GM23248 (cell line): ENCODE measurements at regions not wholly inside any gene's neighbourhood (a gene's known extent, or its start where the extent isn't known, plus 50 kb on each side); places are given as distances from the start of the nearest gene placed in this dataset.

Experiments used
- DNase-seq: peaks from one replicate; pipeline ENCODE4 v3.0.0-alpha.2; 2015
- H2AFZ ChIP-seq: fragments of 200-600 bp; sonication (generic); 2 replicates; pipeline ENCODE4 v1.6.1; 2016; ENCODE audit warnings: antibody characterized with exemption
- H3F3A ChIP-seq: fragments of 200-600 bp; sonication (generic); 2 replicates; pipeline ENCODE4 v1.6.1; 2016; ENCODE audit warnings: mild to moderate bottlenecking, antibody characterized with exemption, mixed run types; ENCODE audit not compliant: insufficient read depth
- H3K27ac ChIP-seq: fragments of 200-600 bp; sonication (generic); 2 replicates; pipeline ENCODE4 v1.5.1; 2016; ENCODE audit warnings: mild to moderate bottlenecking
- H3K27me3 ChIP-seq: fragments of 200-600 bp; sonication (generic); replicated peaks from 2 replicates; pipeline ENCODE4 v1.6.1; 2016; ENCODE audit warnings: mild to moderate bottlenecking; ENCODE audit not compliant: insufficient read depth
- H3K36me3 ChIP-seq: fragments of 200-600 bp; sonication (generic); 2 replicates; pipeline ENCODE4 v1.6.1; 2016; ENCODE audit warnings: low read depth, mild to moderate bottlenecking
- H3K4me1 ChIP-seq: fragments of 200-600 bp; sonication (generic); 2 replicates; pipeline ENCODE4 v1.6.1; 2016; ENCODE audit warnings: mild to moderate bottlenecking; ENCODE audit not compliant: insufficient read depth
- H3K4me2 ChIP-seq: fragments of 200-600 bp; sonication (generic); one replicate; pipeline ENCODE4 v1.6.1; 2016; ENCODE audit warnings: mild to moderate bottlenecking; ENCODE audit not compliant: unreplicated experiment
- H3K4me3 ChIP-seq: fragments of 200-600 bp; sonication (generic); 2 replicates; pipeline ENCODE4 v1.5.1; 2016; ENCODE audit warnings: mild to moderate bottlenecking
- H3K79me2 ChIP-seq: fragments of 200-600 bp; sonication (generic); 2 replicates; pipeline ENCODE4 v1.6.1; 2016; ENCODE audit warnings: mild to moderate bottlenecking; ENCODE audit not compliant: insufficient read depth
- H3K9ac ChIP-seq: fragments of 200-600 bp; sonication (generic); 2 replicates; pipeline ENCODE4 v1.6.1; 2016; ENCODE audit warnings: mild to moderate bottlenecking
- H3K9me2 ChIP-seq: fragments of 200-600 bp; sonication (generic); 2 replicates; pipeline ENCODE4 v1.6.1; 2016; ENCODE audit warnings: mixed run types, mild to moderate bottlenecking, moderate library complexity; ENCODE audit not compliant: insufficient read depth
- H3K9me3 ChIP-seq: fragments of 200-600 bp; sonication (generic); one replicate; pipeline ENCODE4 v1.6.1; 2017; ENCODE audit warnings: low read depth
- H4K20me1 ChIP-seq: fragments of 200-600 bp; sonication (generic); 2 replicates; pipeline ENCODE4 v1.6.0; 2016; ENCODE audit not compliant: insufficient read depth
- EZH2 ChIP-seq: fragments of 200-600 bp; sonication (generic); IDR thresholded peaks from 2 replicates; pipeline ENCODE4 v1.6.1; 2018; ENCODE audit warnings: antibody characterized with exemption, mild to moderate bottlenecking; ENCODE audit not compliant: insufficient read depth, poor library complexity, severe bottlenecking
- EZH2phosphoT487 ChIP-seq: fragments of 200-600 bp; sonication (generic); IDR thresholded peaks from 2 replicates; pipeline ENCODE4 v1.6.1; 2018; ENCODE audit warnings: antibody characterized with exemption, moderate library complexity, mild to moderate bottlenecking, low read depth; ENCODE audit not compliant: insufficient read depth
- WGBS, 2 experiments: methylation state at CpG; one replicate each; pipeline ENCODE4 v1.1.6; 2015 to 2017; ENCODE audit warnings: low lambda C conversion rate in 2 of 2, low coverage in 1 of 2; ENCODE audit errors: missing lambda C conversion rate in 2 of 2; 5-methylcytosine and 5-hydroxymethylcytosine counted together
- in situ Hi-C: fragments of 300-500 bp; cut with MboI; formaldehyde crosslinking; loops from 2 replicates; pipeline ENCODE4 v1.15.0; 2020

DNA sequence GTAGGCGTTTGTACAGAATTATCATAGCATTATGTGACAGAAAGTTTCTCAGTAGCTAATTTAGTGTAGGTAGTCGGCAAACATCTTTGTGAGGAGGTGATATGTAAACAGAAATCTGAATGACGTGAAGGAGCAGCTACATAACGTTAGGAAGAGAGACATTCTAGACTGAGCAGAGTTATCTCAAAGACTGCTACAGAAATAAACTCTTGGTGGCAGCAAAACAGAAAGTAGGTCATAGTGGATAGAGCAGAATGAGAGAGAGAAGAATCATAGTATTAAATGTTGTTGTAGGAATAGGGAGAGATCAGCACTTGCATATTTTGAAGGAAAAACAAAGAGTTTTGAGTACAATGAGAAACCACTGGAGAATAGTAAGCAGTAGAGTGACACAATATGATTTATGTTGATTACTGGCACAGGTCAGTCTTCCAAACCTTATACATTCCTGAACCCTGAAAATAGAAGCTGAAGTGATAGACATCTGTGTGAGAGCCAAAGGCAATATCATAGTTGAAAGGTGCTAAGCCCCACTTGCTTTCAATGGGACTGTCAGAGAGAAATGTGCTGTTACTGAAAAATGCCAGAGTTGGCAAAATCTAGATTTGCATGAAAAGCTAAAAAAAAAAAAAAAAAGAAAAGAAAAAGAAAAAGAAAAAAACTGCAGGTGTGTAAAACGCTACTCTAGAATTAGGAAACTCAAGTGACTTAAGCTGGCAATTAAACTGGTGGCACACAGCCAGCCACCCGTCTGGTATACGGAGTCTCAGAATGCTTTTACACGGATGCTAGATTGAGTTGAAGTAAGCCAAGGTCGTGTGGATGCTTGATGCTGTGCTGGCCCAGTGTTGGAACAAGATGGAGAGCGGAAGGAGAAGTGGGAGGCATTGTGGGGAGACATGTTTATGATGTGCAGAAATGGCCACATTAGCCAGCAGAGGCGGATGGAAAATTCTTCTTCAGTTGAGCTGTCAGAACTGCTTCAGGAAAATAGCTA lies 750.2 kb upstream of the HS3ST1 start:
- in situ Hi-C loops = no loop called here
- no peaks in the 10 kb centered on the region for H3K79me2 ChIP-seq
- no peaks in the 10 kb centered on the region for H3K27me3 ChIP-seq
- H2AFZ ChIP-seq = no peak overlapping the region
- H3K4me1 ChIP-seq = no peaks in the 10 kb centered on the region
- no peak overlapping the region for H3K4me3 ChIP-seq
- WGBS, 2 experiments = 9 to 12% methylated on average over 11 of the region's 11 CpGs
- no peak overlapping the region for H3K9ac ChIP-seq
- H3F3A ChIP-seq = no peaks in the 10 kb centered on the region
- H4K20me1 ChIP-seq = no peaks in the 10 kb centered on the region
- H3K36me3 ChIP-seq = no peaks in the 10 kb centered on the region
- H3K9me3 ChIP-seq = no peaks in the 10 kb centered on the region
- no peak overlapping the region for H3K4me2 ChIP-seq
- H3K27ac ChIP-seq = no peak overlapping the region
- H3K9me2 ChIP-seq = no peaks in the 10 kb centered on the region
- DNase-seq = no peak
- TF ChIP-seq EZH2 (no peak), EZH2phosphoT487 (no peak)

DNA sequence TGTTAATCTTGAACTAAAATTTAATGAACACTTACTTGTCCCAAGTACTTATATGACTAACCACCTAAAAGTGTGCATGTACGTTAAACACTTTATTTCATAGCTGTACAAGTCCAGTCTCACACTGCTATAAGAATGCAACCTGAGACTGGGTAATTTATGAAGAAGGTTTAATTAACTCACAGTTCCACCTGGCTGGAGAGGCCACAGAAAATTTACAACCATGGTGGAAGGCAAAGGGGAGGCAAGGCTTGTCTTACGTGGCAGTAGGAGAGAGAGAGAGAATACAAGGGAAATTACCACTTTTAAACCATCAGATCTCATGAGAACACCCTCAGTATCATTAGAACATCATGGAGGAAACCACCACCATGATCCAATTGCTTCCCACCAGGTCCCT lies 748.7 kb upstream of the HS3ST1 start:
- no peak overlapping the region for H3K27ac ChIP-seq
- no peaks in the 10 kb centered on the region for H3K27me3 ChIP-seq
- H3K9ac ChIP-seq = no peak overlapping the region
- no peaks in the 10 kb centered on the region for H4K20me1 ChIP-seq
- H3K36me3 ChIP-seq = no peaks in the 10 kb centered on the region
- no peaks in the 10 kb centered on the region for H3K9me3 ChIP-seq
- TF ChIP-seq EZH2phosphoT487 (no peak), EZH2 (no peak)
- H3K79me2 ChIP-seq = no peaks in the 10 kb centered on the region
- H3K4me2 ChIP-seq = no peak overlapping the region
- no peak for DNase-seq
- H2AFZ ChIP-seq = no peak overlapping the region
- H3K4me3 ChIP-seq = no peak overlapping the region
- no peaks in the 10 kb centered on the region for H3K4me1 ChIP-seq
- H3F3A ChIP-seq = no peaks in the 10 kb centered on the region
- H3K9me2 ChIP-seq = no peaks in the 10 kb centered on the region
- in situ Hi-C loops = no loop called here
- 41 to 45% methylated on average over 2 of the region's 2 CpGs for WGBS, 2 experiments

DNA sequence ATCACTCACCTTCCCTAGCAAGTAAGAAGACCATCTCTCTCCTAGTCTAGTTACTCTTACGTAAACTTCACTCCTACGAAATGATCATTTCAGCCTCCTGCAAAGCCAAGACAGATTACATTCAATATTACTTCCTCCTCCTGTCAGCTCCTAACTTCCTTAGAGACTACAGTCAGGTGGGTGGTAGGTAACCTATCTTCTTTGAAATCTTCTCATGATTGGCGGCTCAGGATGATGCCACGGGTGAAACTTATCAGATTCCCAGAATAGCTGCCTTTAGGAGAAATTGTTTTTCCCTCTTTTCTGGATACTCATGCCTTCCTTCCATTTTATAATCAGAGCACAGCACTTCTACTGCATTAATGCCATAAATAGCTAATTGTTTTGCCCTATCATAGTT lies 744.8 kb upstream of the HS3ST1 start:
- H3K27ac ChIP-seq = no peak overlapping the region
- no peak overlapping the region for H3K4me2 ChIP-seq
- in situ Hi-C loops = no loop called here
- TF ChIP-seq EZH2phosphoT487 (no peak), EZH2 (no peak)
- H3F3A ChIP-seq = no peaks in the 10 kb centered on the region
- no peak overlapping the region for H3K9ac ChIP-seq
- no peak overlapping the region for H3K4me3 ChIP-seq
- no peak overlapping the region for H2AFZ ChIP-seq
- no peaks in the 10 kb centered on the region for H3K79me2 ChIP-seq
- no peak for DNase-seq
- no peaks in the 10 kb centered on the region for H3K27me3 ChIP-seq
- no peaks in the 10 kb centered on the region for H3K36me3 ChIP-seq
- H3K9me3 ChIP-seq = no peaks in the 10 kb centered on the region
- H3K4me1 ChIP-seq = no peaks in the 10 kb centered on the region
- no peaks in the 10 kb centered on the region for H4K20me1 ChIP-seq
- no peaks in the 10 kb centered on the region for H3K9me2 ChIP-seq
- WGBS, 2 experiments = 32 to 33% methylated on average over 4 of the region's 4 CpGs

DNA sequence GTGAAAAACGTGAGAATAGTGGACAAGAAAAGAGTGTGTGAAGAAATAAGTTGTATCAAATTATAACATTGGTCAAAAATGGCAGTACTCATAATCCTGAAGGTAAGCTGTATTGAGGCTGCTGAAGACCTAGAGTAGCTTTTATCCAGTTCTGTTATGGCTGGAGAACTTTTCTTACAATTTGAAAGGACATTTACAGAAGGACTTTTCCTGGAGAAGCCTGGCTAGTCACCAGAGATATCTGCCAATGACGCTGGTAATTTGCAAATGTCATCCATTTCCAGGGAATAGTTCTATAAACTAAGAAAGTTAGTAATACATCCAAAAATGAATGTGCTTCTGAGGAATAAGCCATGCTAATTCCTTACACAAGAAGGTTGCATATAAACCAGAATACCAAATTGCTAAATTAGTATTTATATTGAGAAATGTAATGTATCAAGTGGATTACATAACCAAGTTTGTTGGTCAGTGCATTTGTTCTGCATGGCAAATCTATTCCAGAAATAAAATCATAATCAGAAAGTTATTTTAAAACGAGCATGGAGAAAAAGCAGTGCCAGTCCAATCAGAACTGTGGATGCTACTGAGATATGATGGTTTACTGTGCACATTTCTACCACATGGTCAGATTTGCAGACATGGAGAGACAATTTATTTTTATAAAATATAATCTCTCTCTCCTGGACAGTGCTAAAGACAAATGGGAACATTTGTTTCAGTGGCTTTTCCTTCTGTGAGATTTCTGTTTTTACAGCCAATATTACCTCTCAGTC lies 743.7 kb upstream of the HS3ST1 start:
- H3K9me3 ChIP-seq = no peaks in the 10 kb centered on the region
- no peak overlapping the region for H2AFZ ChIP-seq
- no peak overlapping the region for H3K4me3 ChIP-seq
- TF ChIP-seq EZH2 (no peak), EZH2phosphoT487 (no peak)
- H3K4me2 ChIP-seq = no peak overlapping the region
- no peaks in the 10 kb centered on the region for H3K36me3 ChIP-seq
- no peaks in the 10 kb centered on the region for H3K79me2 ChIP-seq
- H3K4me1 ChIP-seq = no peaks in the 10 kb centered on the region
- 0 to 2% methylated on average over 3 of the region's 3 CpGs for WGBS, 2 experiments
- no peaks in the 10 kb centered on the region for H3F3A ChIP-seq
- no peak overlapping the region for H3K9ac ChIP-seq
- no peak for DNase-seq
- H3K27ac ChIP-seq = no peak overlapping the region
- no peaks in the 10 kb centered on the region for H3K27me3 ChIP-seq
- H4K20me1 ChIP-seq = no peaks in the 10 kb centered on the region
- H3K9me2 ChIP-seq = no peaks in the 10 kb centered on the region
- in situ Hi-C loops = no loop called here
